WTC11 (cell line): ENCODE measurements at regions not wholly inside any gene's neighbourhood (a gene's known extent, or its start where the extent isn't known, plus 50 kb on each side); places are given as distances from the start of the nearest gene placed in this dataset.

Experiments
- AR ChIP-seq: fragments of 250-450 bp; sonication (Bioruptor Pico); IDR thresholded peaks from 2 replicates; pipeline ENCODE4 v1.9.0; 2021; ENCODE audit warnings: mild to moderate bottlenecking
- ATF1 ChIP-seq: sonication (generic); formaldehyde crosslinking; IDR thresholded peaks from 2 replicates; pipeline ENCODE4 v1.8.1; 2023; ENCODE audit warnings: mild to moderate bottlenecking, moderate library complexity, missing genetic modification reagents
- ATF2 ChIP-seq: sonication (generic); formaldehyde crosslinking; IDR thresholded peaks from 2 replicates; pipeline ENCODE4 v1.8.1; 2022; ENCODE audit warnings: low read depth, missing genetic modification reagents, borderline replicate concordance
- CTCF ChIP-seq: fragments of 200-600 bp; IDR thresholded peaks from 2 replicates; pipeline ENCODE4 v1.8.0; 2022; ENCODE audit warnings: antibody characterized with exemption
- EMX1 ChIP-seq: fragments of 250-450 bp; sonication (Bioruptor Pico); IDR thresholded peaks from 2 replicates; pipeline ENCODE4 v1.8.0; 2021; ENCODE audit warnings: mild to moderate bottlenecking
- ETV6 ChIP-seq: sonication (generic); formaldehyde crosslinking; IDR thresholded peaks from 2 replicates; pipeline ENCODE4 v1.8.1; 2022; ENCODE audit warnings: mild to moderate bottlenecking, missing genetic modification reagents
- FOXP1 ChIP-seq: sonication (generic); formaldehyde crosslinking; IDR thresholded peaks from 2 replicates; pipeline ENCODE4 v1.8.0; 2022; ENCODE audit warnings: missing genetic modification reagents, mild to moderate bottlenecking, moderate library complexity, borderline replicate concordance
- FOXP4 ChIP-seq: sonication (generic); formaldehyde crosslinking; IDR thresholded peaks from 2 replicates; pipeline ENCODE4 v1.8.0; 2022; ENCODE audit warnings: mild to moderate bottlenecking, missing genetic modification reagents
- NR3C1 ChIP-seq: sonication (generic); formaldehyde crosslinking; conservative IDR thresholded peaks from 2 replicates; pipeline ENCODE4 v1.8.1; 2023; ENCODE audit warnings: low read depth, mild to moderate bottlenecking, missing genetic modification reagents
- TCF7 ChIP-seq: sonication (generic); formaldehyde crosslinking; IDR thresholded peaks from 2 replicates; pipeline ENCODE4 v1.8.0; 2022; ENCODE audit warnings: mild to moderate bottlenecking, low read depth, missing genetic modification reagents, moderate library complexity
- USF1 ChIP-seq: sonication (generic); formaldehyde crosslinking; IDR thresholded peaks from 2 replicates; pipeline ENCODE4 v1.8.0; 2022; ENCODE audit warnings: mild to moderate bottlenecking, missing genetic modification reagents
- ZNF317 ChIP-seq: sonication (generic); formaldehyde crosslinking; IDR thresholded peaks from 2 replicates; pipeline ENCODE4 v1.8.1; 2023; ENCODE audit warnings: low read depth, mild to moderate bottlenecking, moderate library complexity, missing genetic modification reagents, borderline replicate concordance

- TF ChIP-seq USF1: no peak
- TF ChIP-seq ATF2 (CRISPR knock-in tag): no peak
- no peak for TF ChIP-seq AR (CRISPR knock-in tag)
- no peak for TF ChIP-seq CTCF
- TF ChIP-seq ATF1 (CRISPR knock-in tag): no peak
- no peak for TF ChIP-seq NR3C1 (CRISPR knock-in tag)
- no peak for TF ChIP-seq ETV6 (CRISPR knock-in tag)
- TF ChIP-seq ZNF317 (CRISPR knock-in tag): no peak
- TF ChIP-seq TCF7 (CRISPR knock-in tag): no peak
- no peak for TF ChIP-seq FOXP4
- TF ChIP-seq FOXP1 (CRISPR knock-in tag): no peak
- no peak for TF ChIP-seq EMX1 (CRISPR knock-in tag)
Observed at GRCh38 chr17:21549107-21549687, 143.1 kb upstream of the KCNJ18 start.
